ENCODE measurements at regions not wholly inside any gene's neighbourhood (a gene's known extent, or its start where the extent isn't known, plus 50 kb on each side); places are given as distances from the start of the nearest gene placed in this dataset.

- no peak for TF ChIP-seq USF1 (CRISPR knock-in tag; IDR thresholded peaks at IDR 0.05)
- TF ChIP-seq ZNF425 (CRISPR knock-in tag; conservative IDR thresholded peaks at IDR 0.05) = no peak
- no peak for TF ChIP-seq ZNF232 (CRISPR knock-in tag; IDR thresholded peaks at IDR 0.05)
- Mint-ChIP-seq H3K4me3 (no peak overlapping the region), H3K27ac (no peak overlapping the region), H3K9me3 (no peaks in the 10 kb centered on the region), H3K36me3 (no peaks in the 10 kb centered on the region), H3K27me3 (ENCODE audit: low read depth) (no peaks in the 10 kb centered on the region; the same call in 1 of the 2 replicates), H3K4me1 (no peaks in the 10 kb centered on the region)
- CTCF ChIA-PET = interaction anchor here (1.8 to 3.6 kb wide), 4 partner anchors 13 to 60 kb away, joined by 7 to 26 read pairs (median 10); no protein-coding TSS in a partner anchor
- POLR2A ChIA-PET = no interaction called here
- DNase-seq (ENCODE audit: low spot score) (no peak), ATAC-seq (no peak)
Measured at GRCh38 chr14:99333214-99333613, 61.2 kb upstream of the BCL11B start.

GRCh38 chr14:99331811-99332210 lies 59.8 kb upstream of the BCL11B start:
- POLR2A ChIA-PET = interaction anchor here (0.6 kb wide), 1 partner anchor 1842 kb away, joined by 3 read pairs; no protein-coding TSS in a partner anchor
- H3K4me3 Mint-ChIP-seq = no peak overlapping the region

GRCh38 chr14:99330316-99331240 lies 58.6 kb upstream of the BCL11B start:
- Mint-ChIP-seq H3K9me3 (no peaks in the 10 kb centered on the region), H3K27me3 (ENCODE audit: low read depth) (no peaks in the 10 kb centered on the region; the same call in none of the 2 replicates), H3K36me3 (no peaks in the 10 kb centered on the region), H3K27ac (0 out of 2 replicates have a peak overlapping the region, but pooled peaks have one; percentile 41), H3K4me1 (0 out of 2 replicates have a peak, but pooled peaks cover 2% of the 10 kb centered on the region), H3K4me3 (no peak overlapping the region)
- CTCF ChIA-PET = interaction anchor here (0.6 to 2.6 kb wide), 3 partner anchors 11 to 865 kb away, joined by 4 to 16 read pairs (median 5); no protein-coding TSS in a partner anchor
- no peak for DNase-seq (ENCODE audit: low spot score)
- no peak for ATAC-seq
- POLR2A ChIA-PET = no interaction called here
- no peak for TF ChIP-seq ESRRA (CRISPR knock-in tag; IDR thresholded peaks at IDR 0.05; ENCODE audit: borderline replicate concordance)
- no peak for TF ChIP-seq ZNF425 (CRISPR knock-in tag; conservative IDR thresholded peaks at IDR 0.05)
- TF ChIP-seq USF2 (CRISPR knock-in tag; IDR thresholded peaks at IDR 0.05) = no peak
- no peak for TF ChIP-seq STAT6 (CRISPR knock-in tag; conservative IDR thresholded peaks at IDR 0.05; ENCODE audit: low read depth)
- TF ChIP-seq NR2C2 (CRISPR knock-in tag; IDR thresholded peaks at IDR 0.05) = no peak
- TF ChIP-seq TEAD4 (CRISPR knock-in tag; IDR thresholded peaks at IDR 0.05) = no peak

More at GRCh38 chr14:99331811-99332210, 59.8 kb upstream of the BCL11B start:
- no peak for TF ChIP-seq SP1 (CRISPR knock-in tag; conservative IDR thresholded peaks at IDR 0.05)
- TF ChIP-seq ZNF263 (CRISPR knock-in tag; IDR thresholded peaks at IDR 0.05; ENCODE audit: low read depth) = no peak
- TF ChIP-seq GRHL2 (CRISPR knock-in tag; IDR thresholded peaks at IDR 0.05; ENCODE audit: insufficient replicate concordance, severe bottlenecking) = no peak
- CTCF ChIA-PET = interaction anchor here (1.4 to 2.6 kb wide), 2 partner anchors 12 to 57 kb away, joined by 5 to 16 read pairs; no protein-coding TSS in a partner anchor
- no peaks in the 10 kb centered on the region for H3K36me3 Mint-ChIP-seq
- H3K27me3 Mint-ChIP-seq (ENCODE audit: low read depth) = no peaks in the 10 kb centered on the region; the same call in 1 of the 2 replicates
- 0 out of 2 replicates have a peak, but pooled peaks cover 2% of the 10 kb centered on the region for H3K4me1 Mint-ChIP-seq
- H3K27ac Mint-ChIP-seq = no peak overlapping the region; the same call in 1 of the 2 replicates
- ATAC-seq = no peak
- no peaks in the 10 kb centered on the region for H3K9me3 Mint-ChIP-seq
- no peak for DNase-seq (ENCODE audit: low spot score)
